HCT116 (cell line): ENCODE measurements at regions not wholly inside any gene's neighbourhood (a gene's known extent, or its start where the extent isn't known, plus 50 kb on each side); places are given as distances from the start of the nearest gene placed in this dataset.

Experiments used
- ATAC-seq: fragments of 200-7000 bp; cut with Tn5 transposase; 2 replicates; pipeline ENCODE4 v1.9.1; 2020; ENCODE audit warnings: mild to moderate bottlenecking, moderate library complexity
- BruUV-seq: library from RNA; stranded (reverse); fragments of 400-500 nt; replicated peaks from 2 replicates; lab custom pipeline; 2021; lab: Mats Ljungman, UMichigan
- CTCF ChIA-PET: fragments of 300-600 bp; sonication (Branson Sonifier 250); formaldehyde crosslinking; loops from one replicate; lab custom pipeline; 2021; ENCODE audit warnings: antibody characterized with exemption; lab: Charles Lee
- POLR2A ChIA-PET: fragments of 300-600, 350-600 bp; sonication (Branson Sonifier 250); formaldehyde crosslinking; loops from one replicate; lab custom pipeline; 2021; ENCODE audit warnings: antibody characterized with exemption; lab: Charles Lee
- RAD21 ChIA-PET, 2 experiments: fragments of 300-600 bp; sonication (Branson Sonifier 250); formaldehyde crosslinking; loops; one replicate each; lab custom pipeline; 2023; ENCODE audit warnings: low total read pairs in 2 of 2; ENCODE audit not compliant: uncharacterized antibody in 2 of 2, unreplicated experiment in 2 of 2, low non-redundant PET in 1 of 2; lab: Charles Lee
- DNase-seq: peaks from one replicate; pipeline ENCODE4 v3.0.0-alpha.2; 2010; ENCODE audit warnings: low read depth, low spot score
- H2AFZ ChIP-seq: fragments of 200-600 bp; shearing (Covaris generic), sonication (generic); 2 replicates; pipeline ENCODE4 v1.6.1; 2017; ENCODE audit warnings: low read depth, mixed run types, mixed read lengths, antibody characterized with exemption, low read length; ENCODE audit not compliant: poor library complexity, severe bottlenecking
- H3K27ac ChIP-seq: 2 replicates; pipeline ENCODE4 v1.5.1; 2012; ENCODE audit warnings: low read depth, low read length
- H3K27me3 ChIP-seq: fragments of 200-600 bp; sonication (generic); 2 replicates; pipeline ENCODE4 v1.6.1; 2016; ENCODE audit warnings: mixed run types, low read length, mixed read lengths; ENCODE audit not compliant: insufficient read depth
- H3K36me3 ChIP-seq, 2 experiments: fragments of 200-500 bp in 1 of 2; fragments of 200-600 bp in 1 of 2; sonication (Bioruptor generic) in 1 of 2; sonication (generic) in 1 of 2; 2 replicates each; pipeline versions ENCODE4 v1.5.1 to v1.6.1; 2014 to 2016; ENCODE audit warnings: low read length in 2 of 2, inconsistent platforms in 1 of 2, mixed read lengths in 1 of 2, mixed run types in 1 of 2; ENCODE audit not compliant: insufficient read depth in 2 of 2, control insufficient read depth in 1 of 2
- H3K4me1 ChIP-seq, 2 experiments: fragments of 200-600 bp in 1 of 2; sonication (generic) in 1 of 2; 2 replicates each; pipeline versions ENCODE4 v1.5.1 to v1.6.1; 2012 to 2017; ENCODE audit warnings: low read length in 2 of 2, inconsistent platforms in 1 of 2, mild to moderate bottlenecking in 1 of 2, mixed read lengths in 1 of 2, mixed run types in 1 of 2, moderate library complexity in 1 of 2; ENCODE audit not compliant: insufficient read depth in 2 of 2, control insufficient read depth in 1 of 2
- H3K4me2 ChIP-seq: fragments of 200-600 bp; sonication (generic); 2 replicates; pipeline ENCODE4 v1.6.1; 2017; ENCODE audit warnings: mixed run types, low read length, mixed read lengths
- H3K4me3 ChIP-seq, 2 experiments: fragments of 200-600 bp in 1 of 2; sonication (generic) in 1 of 2; replicated peaks in 1 of 2; 2 replicates each; pipeline ENCODE4 v1.5.1; 2011 to 2016; ENCODE audit warnings: low read length in 2 of 2, control low read depth in 1 of 2, low read depth in 1 of 2, mild to moderate bottlenecking in 1 of 2, mixed read lengths in 1 of 2, mixed run types in 1 of 2
- H3K79me2 ChIP-seq: fragments of 200-600 bp; sonication (generic); 2 replicates; pipeline ENCODE4 v1.6.1; 2017; ENCODE audit warnings: mild to moderate bottlenecking, mixed run types, low read length, moderate library complexity, mixed read lengths; ENCODE audit not compliant: insufficient read depth
- H3K9ac ChIP-seq: fragments of 200-600 bp; sonication (generic); 2 replicates; pipeline ENCODE4 v1.6.1; 2016; ENCODE audit warnings: low read length, mixed read lengths
- H3K9me2 ChIP-seq: fragments of 200-600 bp; sonication (generic), shearing (Covaris generic); 2 replicates; pipeline ENCODE4 v1.6.1; 2017; ENCODE audit warnings: mixed run types, mild to moderate bottlenecking, moderate library complexity; ENCODE audit not compliant: insufficient read depth
- H3K9me3 ChIP-seq, 2 experiments: fragments of 200-500 bp in 1 of 2; fragments of 200-600 bp in 1 of 2; sonication (Bioruptor generic) in 1 of 2; sonication (generic) in 1 of 2; 2 replicates each; pipeline ENCODE4 v1.6.1; 2014 to 2017; ENCODE audit warnings: low read length in 2 of 2, mixed read lengths in 2 of 2, inconsistent platforms in 1 of 2, low read depth in 1 of 2, mild to moderate bottlenecking in 1 of 2, mixed run types in 1 of 2, moderate library complexity in 1 of 2; ENCODE audit not compliant: control insufficient read depth in 1 of 2, insufficient read depth in 1 of 2
- H4K20me1 ChIP-seq: fragments of 200-600 bp; sonication (generic), shearing (Covaris generic); 2 replicates; pipeline ENCODE4 v1.6.1; 2017; ENCODE audit warnings: mixed run types, mild to moderate bottlenecking, moderate library complexity; ENCODE audit not compliant: insufficient read depth
- CBX3 ChIP-seq: IDR thresholded peaks from 2 replicates; pipeline ENCODE4 v1.6.1; 2012; ENCODE audit warnings: low read depth
- EGR1 ChIP-seq: IDR thresholded peaks from 2 replicates; pipeline ENCODE4 v1.6.1; 2012; ENCODE audit warnings: low read depth
- ELF1 ChIP-seq: IDR thresholded peaks from 2 replicates; pipeline ENCODE4 v1.6.1; 2012; ENCODE audit warnings: low read depth, borderline replicate concordance
- EZH2 ChIP-seq: fragments of 200-600 bp; sonication (generic); IDR thresholded peaks from 2 replicates; pipeline ENCODE4 v1.6.1; 2017; ENCODE audit warnings: antibody characterized with exemption, mixed run types
- EZH2phosphoT487 ChIP-seq: fragments of 200-600 bp; IDR thresholded peaks from 2 replicates; pipeline ENCODE4 v1.6.1; 2018; ENCODE audit warnings: antibody characterized with exemption, borderline replicate concordance
- FOSL1 ChIP-seq: IDR thresholded peaks from 2 replicates; pipeline ENCODE4 v1.6.1; 2012; ENCODE audit warnings: low read depth
- JUND ChIP-seq: IDR thresholded peaks from 2 replicates; pipeline ENCODE4 v1.6.1; 2012
- POLR2A ChIP-seq: IDR thresholded peaks from 2 replicates; pipeline ENCODE4 v1.7.0; 2011; ENCODE audit warnings: borderline replicate concordance; ENCODE audit not compliant: insufficient read depth, insufficient read length; ENCODE audit errors: extremely low read depth
- POLR2AphosphoS5 ChIP-seq: IDR thresholded peaks from 2 replicates; pipeline ENCODE4 v1.6.1; 2011; ENCODE audit warnings: mild to moderate bottlenecking, low read depth, low read length, moderate library complexity
- RAD21 ChIP-seq: IDR thresholded peaks from 2 replicates; pipeline ENCODE4 v1.6.1; 2012; ENCODE audit warnings: low read depth, mild to moderate bottlenecking
- SIN3A ChIP-seq: IDR thresholded peaks from 2 replicates; pipeline ENCODE4 v1.6.1; 2012; ENCODE audit warnings: low read depth
- SRF ChIP-seq: IDR thresholded peaks from 2 replicates; pipeline ENCODE4 v1.6.1; 2012; ENCODE audit warnings: low read depth
- TCF7L2 ChIP-seq: IDR thresholded peaks from 2 replicates; pipeline ENCODE4 v1.7.0; 2011; ENCODE audit warnings: borderline replicate concordance, inconsistent platforms; ENCODE audit not compliant: insufficient read depth, insufficient read length; ENCODE audit errors: extremely low read depth
- YY1 ChIP-seq: IDR thresholded peaks from 2 replicates; pipeline ENCODE4 v1.6.1; 2011; ENCODE audit warnings: low read length, low read depth, moderate library complexity, mild to moderate bottlenecking; ENCODE audit not compliant: insufficient replicate concordance; ENCODE audit errors: extremely low read depth
- ZFX ChIP-seq: fragments of 450-650 bp; IDR thresholded peaks from 2 replicates; pipeline ENCODE4 v1.6.1; 2017
- ZNF274 ChIP-seq: fragments of 200-500 bp; sonication (Bioruptor generic); IDR thresholded peaks from 2 replicates; pipeline ENCODE4 v1.6.1; 2014; ENCODE audit warnings: mild to moderate bottlenecking, low read depth, low read length, inconsistent platforms
- intact Hi-C: fragments of 100-400 bp; cut with micrococcal nuclease; formaldehyde crosslinking; loops from 2 replicates; pipeline ENCODE4 v1.10.0; 2022
- TF ChIP-seq, protein P1 (sequence below): IDR thresholded peaks from 2 replicates; pipeline ENCODE4 v1.6.1; 2012
- TF ChIP-seq, protein P2 (sequence below): IDR thresholded peaks from 2 replicates; pipeline ENCODE4 v1.6.1; 2011; ENCODE audit warnings: mild to moderate bottlenecking, low read length, moderate library complexity; ENCODE audit not compliant: insufficient replicate concordance; ENCODE audit errors: extremely low read depth

DNA sequence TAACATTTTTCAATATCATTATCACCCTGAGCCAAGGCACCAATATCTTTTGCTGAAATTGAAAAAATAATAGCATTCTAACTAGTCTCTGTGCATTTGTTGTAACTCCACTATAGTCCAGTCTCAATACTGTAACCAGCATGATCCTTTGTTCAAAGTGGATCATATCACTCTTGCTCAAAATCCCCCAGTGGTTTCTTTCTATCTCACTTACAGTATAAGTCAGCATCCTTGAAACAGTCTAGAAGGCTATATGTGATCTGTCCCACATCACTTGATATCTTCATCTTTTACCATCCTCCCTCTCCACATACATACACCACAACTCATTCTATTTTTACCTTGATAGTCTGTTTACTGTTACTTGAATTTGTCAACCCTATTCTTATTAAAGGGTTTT, 435.7 kb downstream of the CCER1 start:
- Histone ChIP-seq H3K4me3 (no peak overlapping the region), H3K4me1 (no peaks in the 10 kb centered on the region), H2AFZ (no peak overlapping the region), H3K9me3 (no peaks in the 10 kb centered on the region), H3K9me2 (no peaks in the 10 kb centered on the region), H3K27ac (no peak overlapping the region), H3K79me2 (no peaks in the 10 kb centered on the region), H3K27me3 (no peaks in the 10 kb centered on the region), H3K9ac (no peak overlapping the region), H3K36me3 (no peaks in the 10 kb centered on the region), H3K4me2 (no peak overlapping the region), H4K20me1 (no peaks in the 10 kb centered on the region)
- CTCF ChIA-PET = no interaction called here
- RAD21 ChIA-PET = no interaction called here
- no TSS peak for BruUV-seq
- TF ChIP-seq, protein P1, sequence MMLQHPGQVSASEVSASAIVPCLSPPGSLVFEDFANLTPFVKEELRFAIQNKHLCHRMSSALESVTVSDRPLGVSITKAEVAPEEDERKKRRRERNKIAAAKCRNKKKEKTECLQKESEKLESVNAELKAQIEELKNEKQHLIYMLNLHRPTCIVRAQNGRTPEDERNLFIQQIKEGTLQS = no peak
- TF ChIP-seq FOSL1 (no peak), TCF7L2 (no peak), ELF1 (no peak), EGR1 (no peak), ZNF274 (no peak), ZFX (no peak), YY1 (no peak), JUND (no peak), SIN3A (no peak), SRF (no peak), POLR2AphosphoS5 (no peak), EZH2 (no peak), POLR2A (no peak), RAD21 (no peak), EZH2phosphoT487 (no peak), CBX3 (no peak)
- TF ChIP-seq, protein P2, sequence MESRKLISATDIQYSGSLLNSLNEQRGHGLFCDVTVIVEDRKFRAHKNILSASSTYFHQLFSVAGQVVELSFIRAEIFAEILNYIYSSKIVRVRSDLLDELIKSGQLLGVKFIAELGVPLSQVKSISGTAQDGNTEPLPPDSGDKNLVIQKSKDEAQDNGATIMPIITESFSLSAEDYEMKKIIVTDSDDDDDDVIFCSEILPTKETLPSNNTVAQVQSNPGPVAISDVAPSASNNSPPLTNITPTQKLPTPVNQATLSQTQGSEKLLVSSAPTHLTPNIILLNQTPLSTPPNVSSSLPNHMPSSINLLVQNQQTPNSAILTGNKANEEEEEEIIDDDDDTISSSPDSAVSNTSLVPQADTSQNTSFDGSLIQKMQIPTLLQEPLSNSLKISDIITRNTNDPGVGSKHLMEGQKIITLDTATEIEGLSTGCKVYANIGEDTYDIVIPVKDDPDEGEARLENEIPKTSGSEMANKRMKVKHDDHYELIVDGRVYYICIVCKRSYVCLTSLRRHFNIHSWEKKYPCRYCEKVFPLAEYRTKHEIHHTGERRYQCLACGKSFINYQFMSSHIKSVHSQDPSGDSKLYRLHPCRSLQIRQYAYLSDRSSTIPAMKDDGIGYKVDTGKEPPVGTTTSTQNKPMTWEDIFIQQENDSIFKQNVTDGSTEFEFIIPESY = no peak
- DNase-seq (no peak), ATAC-seq (no peak)
- intact Hi-C loops = no loop called here
- POLR2A ChIA-PET = no interaction called here
